Endothelial cell of umbilical vein (primary cell): ENCODE measurements at regions not wholly inside any gene's neighbourhood (a gene's known extent, or its start where the extent isn't known, plus 50 kb on each side); places are given as distances from the start of the nearest gene placed in this dataset.
A peak's percentile ranks its signal among the peaks of the same experiment; 100 is the strongest.

Source experiments
- BruUV-seq: library from RNA; stranded (reverse); fragments of 400-500 nt; replicated peaks from 2 replicates; lab custom pipeline; 2021; lab: Mats Ljungman, UMichigan
- CTCF ChIA-PET: fragments of 300-600, 350-600 bp; sonication (Branson Sonifier 250); formaldehyde crosslinking; loops from one replicate; lab custom pipeline; 2021; ENCODE audit warnings: antibody characterized with exemption, inconsistent platforms; lab: Charles Lee
- POLR2A ChIA-PET: fragments of 300-600, 350-600 bp; sonication (Branson Sonifier 250); formaldehyde crosslinking; loops from one replicate; lab custom pipeline; 2021; ENCODE audit warnings: antibody characterized with exemption, inconsistent platforms; lab: Charles Lee
- DNase-seq: peaks from one replicate; pipeline ENCODE4 v3.0.0-alpha.2; 2011; ENCODE audit warnings: low read depth, low spot score
- FAIRE-seq: peaks from 2 replicates; lab custom pipeline; 2011; peaks lifted over from hg19 to GRCh38; lab: Jason Lieb, UNC
- H2AFZ ChIP-seq: 2 replicates; pipeline ENCODE4 v1.6.0; 2012; ENCODE audit warnings: low read depth, low read length, control low read depth, inconsistent platforms
- H3K27ac ChIP-seq: 2 replicates; pipeline ENCODE4 v1.5.1; 2011; ENCODE audit warnings: low read depth, mild to moderate bottlenecking, control low read depth, low read length, moderate library complexity; ENCODE audit not compliant: insufficient read depth
- H3K27me3 ChIP-seq, 2 experiments: 2 replicates each; pipeline versions ENCODE4 v1.6.0 to v1.6.1; 2011; ENCODE audit warnings: low read length in 2 of 2, mixed read lengths in 1 of 2; ENCODE audit not compliant: control insufficient read depth in 2 of 2, insufficient read depth in 2 of 2
- H3K36me3 ChIP-seq, 2 experiments: 2 replicates in 1 of 2; 3 replicates in 1 of 2; pipeline ENCODE4 v1.5.1; 2011; ENCODE audit warnings: low read length in 2 of 2, mild to moderate bottlenecking in 1 of 2, moderate library complexity in 1 of 2; ENCODE audit not compliant: control insufficient read depth in 2 of 2, insufficient read depth in 2 of 2; ENCODE audit errors: extremely low read depth in 1 of 2
- H3K4me1 ChIP-seq: 3 replicates; pipeline ENCODE4 v1.5.1; 2011; ENCODE audit warnings: mild to moderate bottlenecking, low read length; ENCODE audit not compliant: control insufficient read depth, insufficient read depth; ENCODE audit errors: extremely low read depth
- H3K4me2 ChIP-seq: 2 replicates; pipeline ENCODE4 v1.6.1; 2011; ENCODE audit warnings: low read length, control low read depth, mixed read lengths; ENCODE audit not compliant: insufficient read depth
- H3K4me3 ChIP-seq, 3 experiments: fragments of 200-600 bp in 1 of 3; sonication (generic), shearing (Covaris generic) in 1 of 3; replicated peaks in 1 of 3; 2 replicates each; pipeline ENCODE4 v1.5.1; 2011 to 2016; ENCODE audit warnings: control low read depth in 3 of 3, low read length in 3 of 3, mild to moderate bottlenecking in 2 of 3, inconsistent platforms in 1 of 3, low read depth in 1 of 3, moderate library complexity in 1 of 3; ENCODE audit not compliant: insufficient read depth in 1 of 3
- H3K79me2 ChIP-seq: 2 replicates; pipeline ENCODE4 v1.6.0; 2012; ENCODE audit warnings: low read length, inconsistent platforms; ENCODE audit not compliant: control insufficient read depth, insufficient read depth
- H3K9ac ChIP-seq: replicated peaks from 2 replicates; pipeline ENCODE3; 2011; ENCODE audit warnings: low read length, control low read depth; ENCODE audit not compliant: insufficient read depth; ENCODE audit errors: extremely low read depth
- H3K9me1 ChIP-seq: replicated peaks from 3 replicates; pipeline ENCODE4 v1.6.0; 2011; ENCODE audit warnings: mild to moderate bottlenecking, low read length; ENCODE audit not compliant: control insufficient read depth, insufficient read depth; ENCODE audit errors: extremely low read depth
- H3K9me3 ChIP-seq: replicated peaks from 2 replicates; pipeline ENCODE4 v1.5.1; 2012; ENCODE audit warnings: low read length, inconsistent platforms; ENCODE audit not compliant: control insufficient read depth, insufficient read depth
- H4K20me1 ChIP-seq: replicated peaks from 2 replicates; pipeline ENCODE3; 2011; ENCODE audit warnings: mild to moderate bottlenecking, low read length; ENCODE audit not compliant: control insufficient read depth, insufficient read depth; ENCODE audit errors: extremely low read depth
- CTCF ChIP-seq, 2 donors: IDR thresholded peaks; 1 replicate in 1 of 2; 2 replicates in 1 of 2; pipeline ENCODE4 v1.5.1; 2011; ENCODE audit warnings: low read length in 2 of 2, mild to moderate bottlenecking in 2 of 2, moderate library complexity in 2 of 2, control low read depth in 1 of 2, inconsistent platforms in 1 of 2, low read depth in 1 of 2; ENCODE audit not compliant: insufficient read depth in 1 of 2; ENCODE audit errors: extremely low read depth in 1 of 2
- EZH2 ChIP-seq: IDR thresholded peaks from 2 replicates; pipeline ENCODE4 v1.6.1; 2012; ENCODE audit warnings: borderline replicate concordance, low read depth, mild to moderate bottlenecking, moderate library complexity, low read length, inconsistent platforms; ENCODE audit not compliant: severe bottlenecking
- FOS ChIP-seq: IDR thresholded peaks from 2 replicates; pipeline ENCODE4 v1.6.1; 2011; ENCODE audit warnings: mild to moderate bottlenecking, low read length, moderate library complexity, borderline replicate concordance; ENCODE audit not compliant: insufficient read depth
- GATA2 ChIP-seq: IDR thresholded peaks from 2 replicates; pipeline ENCODE4 v1.7.0; 2011; ENCODE audit warnings: low read depth, mild to moderate bottlenecking, moderate library complexity, mixed read lengths, low read length; ENCODE audit not compliant: insufficient read length, insufficient read depth
- JUN ChIP-seq: IDR thresholded peaks from 2 replicates; pipeline ENCODE4 v1.6.1; 2011; ENCODE audit warnings: borderline replicate concordance, low read depth; ENCODE audit not compliant: insufficient read length, insufficient read depth
- MYC ChIP-seq: IDR thresholded peaks from one replicate; pipeline ENCODE4 v1.6.1; 2011; ENCODE audit warnings: mild to moderate bottlenecking, low read depth, low read length
- POLR2A ChIP-seq: IDR thresholded peaks from 2 replicates; pipeline ENCODE4 v1.6.1; 2012; ENCODE audit warnings: low read depth, mild to moderate bottlenecking, control low read depth, low read length
- POLR2AphosphoS5 ChIP-seq: IDR thresholded peaks from 2 replicates; pipeline ENCODE4 v1.6.1; 2012; ENCODE audit warnings: low read depth, mild to moderate bottlenecking, control low read depth, low read length, moderate library complexity; ENCODE audit not compliant: insufficient read depth
- dilution Hi-C: fragments of 300-500 bp; cut with MboI; formaldehyde crosslinking; loops from one replicate; pipeline ENCODE4 v1.15.0; 2019; ENCODE audit warnings: low sequenced_read_pairs; ENCODE audit not compliant: extremely low pct_ligation_motif_present
- intact Hi-C: fragments of 100-400 bp; cut with micrococcal nuclease; formaldehyde crosslinking; loops from one replicate; pipeline ENCODE4 v1.10.0; 2022
- TF ChIP-seq, protein P1 (sequence below): IDR thresholded peaks from 2 replicates; pipeline ENCODE4 v1.6.1; 2011; ENCODE audit not compliant: insufficient read depth, insufficient read length

- H3K9me3 ChIP-seq = no peaks in the 10 kb centered on the region
- POLR2A ChIA-PET = no interaction called here
- H3K9me1 ChIP-seq = no peaks in the 10 kb centered on the region
- no peaks in the 10 kb centered on the region for H3K4me1 ChIP-seq
- dilution Hi-C loops = no loop called here
- no peak overlapping the region for H3K9ac ChIP-seq
- no peak overlapping the region for H3K4me2 ChIP-seq
- intact Hi-C loops = no loop called here
- TF ChIP-seq EZH2 (no peak), MYC (no peak), POLR2A (no peak), JUN (peak; percentile 50), GATA2 (no peak), FOS (peak; percentile 13), POLR2AphosphoS5 (no peak), CTCF (IDR thresholded peaks at IDR 0.05; ENCODE audit: extremely low read depth in 1 of 2, insufficient read depth in 1 of 2, low read depth in 1 of 2, low read length in 2 of 2) (no peak)
- TF ChIP-seq, protein P1, sequence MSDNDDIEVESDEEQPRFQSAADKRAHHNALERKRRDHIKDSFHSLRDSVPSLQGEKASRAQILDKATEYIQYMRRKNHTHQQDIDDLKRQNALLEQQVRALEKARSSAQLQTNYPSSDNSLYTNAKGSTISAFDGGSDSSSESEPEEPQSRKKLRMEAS = no peak
- H3K36me3 ChIP-seq = no peaks in the 10 kb centered on the region
- no TSS peak for BruUV-seq
- no peaks in the 10 kb centered on the region for H3K79me2 ChIP-seq
- H3K4me3 ChIP-seq = no peak overlapping the region
- no peak overlapping the region for H3K27ac ChIP-seq
- peaks cover 14 to 22% of the 10 kb centered on the region in 2 experiments for H3K27me3 ChIP-seq
- FAIRE-seq (no peak), DNase-seq (peak; percentile 27)
- no peak overlapping the region for H2AFZ ChIP-seq
- no peaks in the 10 kb centered on the region for H4K20me1 ChIP-seq
- CTCF ChIA-PET = no interaction called here
Observed at GRCh38 chr15:58357529-58358476, 74.0 kb upstream of the LIPC start.
